Posterior cingulate gyrus (tissue), 11 donors: ENCODE measurements at regions not wholly inside any gene's neighbourhood (a gene's known extent, or its start where the extent isn't known, plus 50 kb on each side); places are given as distances from the start of the nearest gene placed in this dataset.

Experiments used
- DNase-seq, 10 donors: peaks; one replicate each; pipeline versions ENCODE4 v3.0.0 to v3.0.0-alpha.2; 2020 to 2021; ENCODE audit warnings: mixed read lengths in 3 of 10
- intact Hi-C: fragments of 100-400 bp; cut with DNase I; formaldehyde crosslinking; loops from one replicate; pipeline ENCODE4 v1.15.1; 2023

DNA sequence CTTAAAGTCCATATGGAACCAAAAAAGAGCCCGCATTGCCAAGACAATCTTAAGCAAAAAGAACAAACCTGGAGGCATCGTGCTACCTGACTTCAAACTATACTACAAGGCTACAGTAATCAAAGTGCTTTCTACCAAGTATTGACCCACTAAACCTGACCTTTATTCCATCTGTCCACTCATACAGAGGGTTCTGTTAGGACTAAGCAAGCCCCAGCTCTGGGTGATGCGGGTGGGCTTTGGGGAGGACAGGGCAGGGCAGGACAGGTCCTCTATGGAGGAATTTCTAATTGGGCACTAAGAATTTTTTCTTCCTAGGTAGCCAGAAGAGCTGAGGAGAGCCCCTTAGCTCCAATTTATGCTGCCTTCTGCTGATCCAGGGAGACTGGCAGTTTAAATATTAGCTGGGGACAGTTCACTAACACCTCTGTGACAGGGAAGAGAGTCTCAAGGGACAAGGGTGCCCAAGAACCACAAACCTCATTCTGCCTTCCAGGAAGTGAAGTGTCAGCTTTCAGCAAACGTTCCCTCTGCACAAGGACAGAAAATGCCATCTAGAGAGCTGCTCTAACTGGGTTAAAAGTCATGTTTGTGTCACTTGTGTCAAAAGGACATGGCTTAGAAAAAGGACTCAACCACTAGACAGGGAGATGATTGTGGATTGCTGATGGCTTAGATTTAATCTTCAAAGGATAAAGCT is 143.2 kb downstream of the KIT start:
- intact Hi-C loops, result no loop called here
- DNase-seq, result no peak

GRCh38 chr4:54794579-54794978 is 136.8 kb downstream of the KIT start:
- DNase-seq, result no peak
- intact Hi-C loops, result no loop called here

DNA sequence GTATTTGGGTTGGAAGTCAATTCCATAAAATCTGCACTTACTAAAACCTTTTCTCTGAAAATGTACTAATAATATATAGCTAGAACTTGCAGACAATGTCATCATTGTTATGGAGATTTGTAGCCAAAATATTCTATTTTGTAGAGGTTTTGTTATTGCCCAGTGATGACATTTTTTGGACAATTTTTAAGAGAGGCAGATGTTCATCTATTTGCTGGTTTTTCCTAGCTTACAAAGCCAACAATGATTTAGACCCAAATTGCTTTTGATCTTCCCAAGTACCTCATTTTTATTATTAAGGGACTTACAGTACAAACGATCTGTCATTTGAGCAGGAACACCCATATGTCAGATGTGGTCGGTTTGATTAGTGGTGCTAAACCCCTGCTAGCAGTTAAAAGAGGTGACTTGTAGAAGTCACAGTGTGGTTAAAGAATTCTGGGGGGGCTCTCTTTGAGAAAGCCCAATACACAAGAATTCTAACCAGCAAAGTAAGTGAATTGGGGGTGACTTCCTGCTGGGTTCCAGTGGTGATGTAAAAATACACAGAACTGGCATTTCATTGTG is 136.2 kb downstream of the KIT start:
- intact Hi-C loops, result no loop called here

More for the DNA sequence above, 136.2 kb downstream of the KIT start:
- no peak for DNase-seq
